A673 (cell line): ENCODE measurements at regions not wholly inside any gene's neighbourhood (a gene's known extent, or its start where the extent isn't known, plus 50 kb on each side); places are given as distances from the start of the nearest gene placed in this dataset.

ENCODE experiments used
- BruUV-seq: library from RNA; stranded (reverse); fragments of 400-500 nt; replicated peaks from 2 replicates; lab custom pipeline; 2021; lab: Mats Ljungman, UMichigan
- CTCF ChIA-PET: fragments of 300-600 bp; sonication (Branson Sonifier 250); formaldehyde crosslinking; loops from one replicate; lab custom pipeline; 2022; ENCODE audit warnings: antibody characterized with exemption; lab: Charles Lee
- POLR2A ChIA-PET: fragments of 300-600 bp; sonication (Branson Sonifier 250); formaldehyde crosslinking; loops from one replicate; lab custom pipeline; 2022; ENCODE audit warnings: antibody characterized with exemption; ENCODE audit not compliant: low non-redundant PET; lab: Charles Lee
- DNase-seq: peaks from one replicate; pipeline ENCODE4 v3.0.0-alpha.2; 2015; ENCODE audit warnings: low spot score
- H3K27ac ChIP-seq: fragments of 200-600 bp; sonication (generic); 2 replicates; pipeline ENCODE4 v1.5.1; 2016; ENCODE audit warnings: mixed run types, low read depth, mild to moderate bottlenecking, mixed read lengths, antibody characterized with exemption, low read length; ENCODE audit not compliant: poor library complexity, severe bottlenecking
- H3K27me3 ChIP-seq: fragments of 200-600 bp; sonication (generic); replicated peaks from 2 replicates; pipeline ENCODE4 v1.6.1; 2017; ENCODE audit warnings: mixed run types, low read depth, mild to moderate bottlenecking, mixed read lengths, antibody characterized with exemption, low read length; ENCODE audit not compliant: insufficient read depth, poor library complexity
- H3K36me3 ChIP-seq: fragments of 200-600 bp; sonication (generic); 2 replicates; pipeline ENCODE4 v1.6.1; 2016; ENCODE audit warnings: mixed run types, mild to moderate bottlenecking, mixed read lengths, antibody characterized with exemption, low read length; ENCODE audit not compliant: insufficient read depth, poor library complexity, severe bottlenecking
- H3K4me1 ChIP-seq: fragments of 200-600 bp; sonication (generic); 2 replicates; pipeline ENCODE4 v1.6.1; 2017; ENCODE audit warnings: mixed run types, mild to moderate bottlenecking, mixed read lengths, antibody characterized with exemption, low read length; ENCODE audit not compliant: insufficient read depth, poor library complexity, severe bottlenecking
- H3K4me3 ChIP-seq: fragments of 200-600 bp; sonication (generic); 2 replicates; pipeline ENCODE4 v1.5.1; 2016; ENCODE audit warnings: low read depth, mixed run types, mild to moderate bottlenecking, mixed read lengths, low read length; ENCODE audit not compliant: poor library complexity, severe bottlenecking
- H3K9me3 ChIP-seq: fragments of 200-600 bp; sonication (generic); 2 replicates; pipeline ENCODE4 v1.6.1; 2016; ENCODE audit warnings: mixed run types, low read depth, mild to moderate bottlenecking, mixed read lengths, antibody characterized with exemption, low read length; ENCODE audit not compliant: poor library complexity, severe bottlenecking
- CTCF ChIP-seq: fragments of 300-800, 200-600 bp; sonication (generic); conservative IDR thresholded peaks from 2 replicates; pipeline ENCODE4 v1.5.1; 2017; ENCODE audit warnings: low read depth, mild to moderate bottlenecking, antibody characterized with exemption, low read length, moderate library complexity, mixed read lengths
- EZH2 ChIP-seq: fragments of 200-600 bp; sonication (generic); IDR thresholded peaks from 2 replicates; pipeline ENCODE4 v1.6.1; 2017; ENCODE audit warnings: borderline replicate concordance, low read depth, mild to moderate bottlenecking, mixed read lengths, antibody characterized with exemption, low read length; ENCODE audit not compliant: poor library complexity, severe bottlenecking
- intact Hi-C: fragments of 100-400 bp; cut with micrococcal nuclease; formaldehyde crosslinking; loops from one replicate; pipeline ENCODE4 v1.10.0; 2022; ENCODE audit not compliant: unreplicated experiment

GRCh38 chr10:90328459-90328858 is 529.4 kb downstream of the HTR7 start:
- H3K4me3 ChIP-seq = no peak overlapping the region
- no TSS peak for BruUV-seq
- TF ChIP-seq EZH2 (no peak), CTCF (no peak)
- DNase-seq = no peak
- ChIA-PET POLR2A (no interaction called here), CTCF (no interaction called here)
- no peak overlapping the region for H3K27ac ChIP-seq
- peaks cover under 1% of the 10 kb centered on the region for H3K27me3 ChIP-seq
- H3K36me3 ChIP-seq = no peaks in the 10 kb centered on the region
- intact Hi-C loops = no loop called here
- no peaks in the 10 kb centered on the region for H3K4me1 ChIP-seq
- no peaks in the 10 kb centered on the region for H3K9me3 ChIP-seq

GRCh38 chr10:90328896-90329295 is 528.9 kb downstream of the HTR7 start:
- Histone ChIP-seq H3K27me3 (no peaks in the 10 kb centered on the region), H3K4me1 (no peaks in the 10 kb centered on the region), H3K27ac (no peak overlapping the region), H3K9me3 (no peaks in the 10 kb centered on the region), H3K36me3 (no peaks in the 10 kb centered on the region), H3K4me3 (no peak overlapping the region)
- no peak for DNase-seq
- CTCF ChIA-PET = no interaction called here
- POLR2A ChIA-PET = no interaction called here
- no TSS peak for BruUV-seq
- intact Hi-C loops = no loop called here
- TF ChIP-seq EZH2 (no peak), CTCF (no peak)

- CTCF ChIA-PET = no interaction called here
- Histone ChIP-seq H3K36me3 (no peaks in the 10 kb centered on the region), H3K27ac (no peak overlapping the region), H3K4me1 (no peaks in the 10 kb centered on the region), H3K4me3 (no peak overlapping the region), H3K9me3 (no peaks in the 10 kb centered on the region), H3K27me3 (no peaks in the 10 kb centered on the region)
- no peak for TF ChIP-seq EZH2
- TF ChIP-seq CTCF = no peak
- intact Hi-C loops = no loop called here
- POLR2A ChIA-PET = no interaction called here
- BruUV-seq = no TSS peak
- DNase-seq = no peak
Measured at GRCh38 chr10:90337316-90337715, 520.5 kb downstream of the HTR7 start.
